Mesenchymal stem cell (in vitro differentiated cells and primary cell): ENCODE measurements at regions not wholly inside any gene's neighbourhood (a gene's known extent, or its start where the extent isn't known, plus 50 kb on each side); places are given as distances from the start of the nearest gene placed in this dataset.

Source experiments
- DNase-seq: peaks from one replicate; pipeline ENCODE4 v3.0.0-alpha.2; 2013
- H2AFZ ChIP-seq: one replicate; pipeline ENCODE4 v1.6.1; 2013; ENCODE audit warnings: low read depth, mild to moderate bottlenecking, control low read depth, inconsistent platforms, low read length, moderate library complexity
- H2AK5ac ChIP-seq: 2 replicates; pipeline ENCODE4 v1.6.1; 2013; ENCODE audit warnings: low read length, moderate library complexity, mild to moderate bottlenecking, inconsistent platforms; ENCODE audit not compliant: severe bottlenecking
- H2BK120ac ChIP-seq: one replicate; pipeline ENCODE4 v1.6.1; 2013; ENCODE audit warnings: low read depth, mild to moderate bottlenecking, inconsistent platforms, low read length, moderate library complexity
- H2BK12ac ChIP-seq, 2 experiments: one replicate each; pipeline ENCODE4 v1.6.1; 2013; ENCODE audit warnings: inconsistent platforms in 2 of 2, low read length in 2 of 2, mild to moderate bottlenecking in 2 of 2, moderate library complexity in 2 of 2, control low read depth in 1 of 2
- H2BK15ac ChIP-seq: one replicate; pipeline ENCODE4 v1.6.1; 2013; ENCODE audit warnings: mild to moderate bottlenecking, low read depth, inconsistent platforms; ENCODE audit not compliant: poor library complexity, severe bottlenecking
- H2BK5ac ChIP-seq: 2 replicates; pipeline ENCODE4 v1.6.1; 2013; ENCODE audit warnings: low read depth, mild to moderate bottlenecking, low read length, control low read depth, inconsistent platforms; ENCODE audit not compliant: poor library complexity, severe bottlenecking
- H3K14ac ChIP-seq, 2 experiments: one replicate each; pipeline ENCODE4 v1.6.1; 2013; ENCODE audit warnings: inconsistent platforms in 2 of 2, low read length in 2 of 2, control low read depth in 1 of 2, mild to moderate bottlenecking in 1 of 2, moderate library complexity in 1 of 2
- H3K18ac ChIP-seq, 2 experiments: one replicate each; pipeline ENCODE4 v1.6.1; 2013; ENCODE audit warnings: inconsistent platforms in 2 of 2, low read length in 2 of 2, control low read depth in 1 of 2, low read depth in 1 of 2, mild to moderate bottlenecking in 1 of 2
- H3K23ac ChIP-seq, 2 experiments: one replicate each; pipeline ENCODE4 v1.6.1; 2013; ENCODE audit warnings: inconsistent platforms in 2 of 2, low read length in 2 of 2, mild to moderate bottlenecking in 2 of 2, moderate library complexity in 2 of 2, control low read depth in 1 of 2
- H3K27ac ChIP-seq: 2 replicates; pipeline ENCODE4 v1.5.1; 2013; ENCODE audit warnings: mild to moderate bottlenecking, moderate library complexity, low read length, control low read depth, inconsistent platforms; ENCODE audit not compliant: poor library complexity, severe bottlenecking
- H3K27me3 ChIP-seq, 2 experiments: 2 replicates each; pipeline versions ENCODE4 v1.6.1 to v1.7.0; 2013; ENCODE audit warnings: low read length in 2 of 2, mild to moderate bottlenecking in 2 of 2, moderate library complexity in 2 of 2, control low read depth in 1 of 2, inconsistent platforms in 1 of 2; ENCODE audit not compliant: control insufficient read depth in 1 of 2, insufficient read depth in 1 of 2
- H3K36me3 ChIP-seq, 2 experiments: 2 replicates each; pipeline versions ENCODE4 v1.6.1 to v1.7.0; 2013; ENCODE audit warnings: low read length in 2 of 2, control low read depth in 1 of 2, inconsistent platforms in 1 of 2, low read depth in 1 of 2, mild to moderate bottlenecking in 1 of 2; ENCODE audit not compliant: insufficient read depth in 2 of 2, control insufficient read depth in 1 of 2
- H3K4ac ChIP-seq, 2 experiments: one replicate each; pipeline ENCODE4 v1.6.1; 2013; ENCODE audit warnings: inconsistent platforms in 2 of 2, low read length in 2 of 2, mild to moderate bottlenecking in 2 of 2, moderate library complexity in 2 of 2, control low read depth in 1 of 2, low read depth in 1 of 2
- H3K4me1 ChIP-seq: 2 replicates; pipeline ENCODE4 v1.6.1; 2013; ENCODE audit warnings: low read depth, low read length, control low read depth; ENCODE audit not compliant: control insufficient read depth, insufficient read depth
- H3K4me2 ChIP-seq: 2 replicates; pipeline ENCODE4 v1.6.1; 2013; ENCODE audit warnings: low read length, mild to moderate bottlenecking, inconsistent platforms; ENCODE audit not compliant: poor library complexity, severe bottlenecking
- H3K4me3 ChIP-seq, 2 experiments: 2 replicates each; pipeline versions ENCODE4 v1.5.1 to v1.7.0; 2013; ENCODE audit warnings: low read length in 2 of 2, mild to moderate bottlenecking in 2 of 2, control low read depth in 1 of 2, low read depth in 1 of 2; ENCODE audit not compliant: insufficient read depth in 1 of 2
- H3K79me1 ChIP-seq: replicated peaks from 2 replicates; pipeline ENCODE4 v1.6.1; 2013; ENCODE audit warnings: mild to moderate bottlenecking, control low read depth, low read length, inconsistent platforms; ENCODE audit not compliant: poor library complexity, severe bottlenecking
- H3K9ac ChIP-seq: 2 replicates; pipeline ENCODE4 v1.7.0; 2013; ENCODE audit warnings: mild to moderate bottlenecking, low read length, moderate library complexity
- H3K9me3 ChIP-seq: 2 replicates; pipeline ENCODE4 v1.7.0; 2013; ENCODE audit warnings: mild to moderate bottlenecking, low read length; ENCODE audit not compliant: control insufficient read depth
- H4K8ac ChIP-seq: one replicate; pipeline ENCODE4 v1.6.1; 2013; ENCODE audit warnings: inconsistent platforms, mild to moderate bottlenecking, low read length, moderate library complexity
- H4K91ac ChIP-seq: one replicate; pipeline ENCODE4 v1.6.1; 2013; ENCODE audit warnings: mild to moderate bottlenecking, low read length, inconsistent platforms
- WGBS: methylation state at CpG from one replicate; pipeline ENCODE4 v1.1.7; 2013; ENCODE audit warnings: mixed read lengths; 5-methylcytosine and 5-hydroxymethylcytosine counted together

GRCh38 chr15:26103002-26103404 is 239.9 kb upstream of the ATP10A start:
- peak overlapping the region in 1 of 2 experiments; percentile 50 for H3K4me3 ChIP-seq
- WGBS, result 71% methylated on average over 7 of the region's 7 CpGs

DNA sequence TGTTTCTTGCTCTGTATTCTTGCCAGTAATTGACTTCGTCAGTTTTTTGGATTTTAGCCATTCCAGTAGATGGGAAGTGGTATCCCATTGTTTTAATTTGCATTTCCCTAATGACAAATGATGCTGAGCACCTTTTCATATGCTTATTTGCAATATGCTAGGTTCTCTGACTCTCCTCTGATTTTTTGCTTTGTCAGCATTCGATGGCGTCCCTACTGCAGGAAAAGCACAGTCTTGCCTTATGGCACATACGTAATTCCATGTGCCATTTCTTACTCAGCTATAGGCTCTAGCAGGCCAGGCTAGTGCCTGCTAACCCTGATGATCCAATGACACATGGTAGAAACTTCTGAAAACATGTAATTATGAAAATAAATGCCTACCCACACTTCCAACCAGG is 239.2 kb upstream of the ATP10A start:
- DNase-seq, result no peak
- H3K27me3 ChIP-seq, result no peaks in the 10 kb centered on the region
- peaks cover 3% of the 10 kb centered on the region for H3K9me3 ChIP-seq
- H3K23ac ChIP-seq, result no peak overlapping the region
- no peak overlapping the region for H2AK5ac ChIP-seq
- no peak overlapping the region for H3K18ac ChIP-seq
- H3K4me1 ChIP-seq, result no peaks in the 10 kb centered on the region
- no peak overlapping the region for H2BK15ac ChIP-seq
- H3K4me3 ChIP-seq, result no peak overlapping the region
- no peak overlapping the region for H4K91ac ChIP-seq
- no peak overlapping the region for H3K14ac ChIP-seq
- H3K9ac ChIP-seq, result peak overlapping the region; percentile 38
- H2BK12ac ChIP-seq, result no peak overlapping the region
- H3K4me2 ChIP-seq, result no peak overlapping the region
- no peak overlapping the region for H3K4ac ChIP-seq
- no peak overlapping the region for H2AFZ ChIP-seq
- no peak overlapping the region for H2BK120ac ChIP-seq
- no peaks in the 10 kb centered on the region for H3K36me3 ChIP-seq
- H3K27ac ChIP-seq, result no peak overlapping the region
- WGBS, result 81% methylated on average over 4 of the region's 4 CpGs
- no peak overlapping the region for H4K8ac ChIP-seq
- no peaks in the 10 kb centered on the region for H3K79me1 ChIP-seq
- no peak overlapping the region for H2BK5ac ChIP-seq

More at GRCh38 chr15:26103002-26103404, 239.9 kb upstream of the ATP10A start:
- H4K8ac ChIP-seq, result no peak overlapping the region
- peak overlapping the region; percentile 38 for H3K9ac ChIP-seq
- peaks cover 3% of the 10 kb centered on the region for H3K9me3 ChIP-seq
- no peak overlapping the region for H2BK15ac ChIP-seq
- H3K36me3 ChIP-seq, result no peaks in the 10 kb centered on the region
- H2AFZ ChIP-seq, result no peak overlapping the region
- no peak overlapping the region for H2BK5ac ChIP-seq
- no peaks in the 10 kb centered on the region for H3K27me3 ChIP-seq
- no peak overlapping the region for H3K23ac ChIP-seq
- H3K27ac ChIP-seq, result no peak overlapping the region
- H2AK5ac ChIP-seq, result no peak overlapping the region
- H3K14ac ChIP-seq, result no peak overlapping the region
- no peaks in the 10 kb centered on the region for H3K4me1 ChIP-seq
- H3K4ac ChIP-seq, result no peak overlapping the region
- no peak overlapping the region for H3K4me2 ChIP-seq
- DNase-seq, result no peak
- no peak overlapping the region for H3K18ac ChIP-seq
- no peak overlapping the region for H2BK12ac ChIP-seq
- H4K91ac ChIP-seq, result no peak overlapping the region
- H2BK120ac ChIP-seq, result no peak overlapping the region
- no peaks in the 10 kb centered on the region for H3K79me1 ChIP-seq

GRCh38 chr15:26101443-26101842 is 238.3 kb upstream of the ATP10A start:
- Histone ChIP-seq H3K9me3 (peaks cover 1% of the 10 kb centered on the region), H3K27ac (no peak overlapping the region)

GRCh38 chr15:26098801-26099200 is 235.7 kb upstream of the ATP10A start:
- Histone ChIP-seq H3K4me1 (no peaks in the 10 kb centered on the region), H2AFZ (no peak overlapping the region), H4K8ac (no peak overlapping the region), H3K23ac (no peak overlapping the region), H3K4me3 (no peak overlapping the region), H3K79me1 (no peaks in the 10 kb centered on the region), H3K9ac (no peak overlapping the region), H2AK5ac (no peak overlapping the region), H2BK120ac (no peak overlapping the region), H3K14ac (no peak overlapping the region), H3K36me3 (no peaks in the 10 kb centered on the region), H4K91ac (no peak overlapping the region), H3K9me3 (no peaks in the 10 kb centered on the region), H3K27me3 (no peaks in the 10 kb centered on the region), H3K4me2 (no peak overlapping the region), H2BK15ac (no peak overlapping the region), H3K18ac (no peak overlapping the region), H3K4ac (no peak overlapping the region), H2BK12ac (no peak overlapping the region), H2BK5ac (no peak overlapping the region), H3K27ac (no peak overlapping the region)
- 60% methylated on average over 2 of the region's 3 CpGs for WGBS
- no peak for DNase-seq

More at GRCh38 chr15:26101443-26101842, 238.3 kb upstream of the ATP10A start:
- Histone ChIP-seq H3K79me1 (no peaks in the 10 kb centered on the region), H2BK15ac (no peak overlapping the region), H3K4me3 (no peak overlapping the region), H4K8ac (no peak overlapping the region), H3K36me3 (no peaks in the 10 kb centered on the region), H3K18ac (no peak overlapping the region), H3K9ac (no peak overlapping the region), H2AK5ac (no peak overlapping the region), H3K14ac (no peak overlapping the region), H3K23ac (no peak overlapping the region), H2AFZ (no peak overlapping the region), H3K4ac (no peak overlapping the region), H3K4me1 (no peaks in the 10 kb centered on the region), H4K91ac (no peak overlapping the region), H2BK120ac (no peak overlapping the region), H2BK5ac (no peak overlapping the region), H3K27me3 (no peaks in the 10 kb centered on the region), H2BK12ac (no peak overlapping the region), H3K4me2 (no peak overlapping the region)
- no peak for DNase-seq
- 100% methylated on average over 3 of the region's 3 CpGs for WGBS
